HUES48 (cell line): ENCODE measurements at regions not wholly inside any gene's neighbourhood (a gene's known extent, or its start where the extent isn't known, plus 50 kb on each side); places are given as distances from the start of the nearest gene placed in this dataset.
"Not testable (repeated sequence)": the region's sequence is repeated elsewhere in the genome, so short reads cannot be mapped to it uniquely, and the experiment has no call there.

Source experiments
- H3K27ac ChIP-seq: one replicate; pipeline ENCODE4 v1.7.0; 2013; ENCODE audit warnings: low read depth, low read length, inconsistent platforms
- H3K27me3 ChIP-seq: 2 replicates; pipeline ENCODE4 v1.6.1; 2013; ENCODE audit warnings: mild to moderate bottlenecking, low read length; ENCODE audit not compliant: control insufficient read depth, insufficient read depth
- H3K36me3 ChIP-seq: 2 replicates; pipeline ENCODE4 v1.6.1; 2013; ENCODE audit warnings: low read length; ENCODE audit not compliant: control insufficient read depth, insufficient read depth
- H3K4me1 ChIP-seq: 2 replicates; pipeline ENCODE4 v1.6.1; 2013; ENCODE audit warnings: mild to moderate bottlenecking, low read length; ENCODE audit not compliant: control insufficient read depth, insufficient read depth
- H3K4me3 ChIP-seq: 2 replicates; pipeline ENCODE4 v1.5.1; 2013; ENCODE audit warnings: mild to moderate bottlenecking, low read depth, low read length
- H3K9ac ChIP-seq: 2 replicates; pipeline ENCODE4 v1.6.1; 2013; ENCODE audit warnings: mild to moderate bottlenecking, low read depth, low read length, moderate library complexity
- H3K9me3 ChIP-seq: 2 replicates; pipeline ENCODE4 v1.6.1; 2013; ENCODE audit warnings: low read length; ENCODE audit not compliant: control insufficient read depth, insufficient read depth

DNA sequence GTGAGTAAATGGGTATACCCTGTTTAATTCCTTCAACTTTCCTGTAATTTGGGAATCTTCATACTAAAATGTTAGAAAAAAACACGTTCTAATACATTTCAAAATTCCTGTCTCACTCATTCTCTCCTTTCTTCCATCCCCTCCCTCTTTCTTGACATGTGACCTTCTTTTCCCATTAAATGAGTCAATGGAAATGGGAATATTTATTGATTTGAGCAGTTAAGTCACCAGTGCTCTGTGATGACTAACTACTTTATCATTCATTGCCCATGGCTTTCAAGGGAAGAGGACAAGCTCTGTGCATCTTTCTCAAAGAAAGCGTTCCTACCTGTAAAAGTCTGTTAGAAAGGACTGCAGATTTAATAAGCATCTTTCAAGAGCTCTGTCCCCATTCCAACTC is 144.4 kb upstream of the MAP3K1 start:
- Histone ChIP-seq H3K27ac (peak overlapping the region; percentile 45), H3K4me1 (peaks cover 32% of the 10 kb centered on the region), H3K9ac (no peak overlapping the region), H3K36me3 (no peaks in the 10 kb centered on the region), H3K27me3 (peaks cover 10% of the 10 kb centered on the region), H3K9me3 (no peaks in the 10 kb centered on the region), H3K4me3 (no peak overlapping the region)

GRCh38 chr5:56669534-56670483 is 145.5 kb upstream of the MAP3K1 start:
- 0 out of 2 replicates have a peak overlapping the region, but pooled peaks have one; percentile 6 for H3K4me3 ChIP-seq
- no peaks in the 10 kb centered on the region for H3K36me3 ChIP-seq
- H3K27ac ChIP-seq: peak overlapping the region; percentile 69
- H3K9ac ChIP-seq: no peak overlapping the region
- peaks cover 32% of the 10 kb centered on the region for H3K4me1 ChIP-seq
- H3K9me3 ChIP-seq: no peaks in the 10 kb centered on the region
- H3K27me3 ChIP-seq: peaks cover 10% of the 10 kb centered on the region

- peaks cover 10% of the 10 kb centered on the region for H3K27me3 ChIP-seq
- H3K9me3 ChIP-seq: no peaks in the 10 kb centered on the region
- no peak overlapping the region for H3K4me3 ChIP-seq
- no peak overlapping the region for H3K9ac ChIP-seq
- H3K4me1 ChIP-seq: peaks cover 32% of the 10 kb centered on the region
- no peak overlapping the region for H3K27ac ChIP-seq
- H3K36me3 ChIP-seq: no peaks in the 10 kb centered on the region
Measured at GRCh38 chr5:56668996-56669395, 146.4 kb upstream of the MAP3K1 start.

GRCh38 chr5:56667692-56668091 is 147.7 kb upstream of the MAP3K1 start:
- Histone ChIP-seq H3K4me1 (peaks cover 44% of the 10 kb centered on the region), H3K27me3 (peaks cover 6% of the 10 kb centered on the region; the same call in 1 of the 2 replicates), H3K36me3 (no peaks in the 10 kb centered on the region), H3K27ac (no peak overlapping the region), H3K9me3 (no peaks in the 10 kb centered on the region), H3K4me3 (no peak overlapping the region), H3K9ac (no peak overlapping the region)

DNA sequence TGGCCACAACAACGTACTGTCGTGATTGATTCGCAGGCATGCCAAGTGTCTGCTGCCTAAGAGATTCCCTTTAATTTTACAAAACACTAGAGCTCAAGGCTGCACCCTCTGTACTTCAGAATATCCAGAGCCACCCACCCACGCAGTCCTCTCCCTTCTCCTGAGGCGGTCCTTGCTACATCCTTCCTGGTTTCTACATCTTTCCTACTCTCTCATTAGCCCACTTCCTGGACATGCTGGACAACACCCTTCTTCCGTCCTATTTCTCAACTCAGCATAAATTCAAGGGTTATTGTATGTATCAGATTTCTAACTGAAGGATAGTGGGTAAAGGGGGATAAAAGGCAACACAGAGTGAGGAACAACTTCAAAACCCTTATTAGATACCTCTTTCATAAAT is 148.4 kb upstream of the MAP3K1 start:
- H3K4me3 ChIP-seq: no peak overlapping the region
- no peaks in the 10 kb centered on the region for H3K36me3 ChIP-seq
- H3K27me3 ChIP-seq: peaks cover 6% of the 10 kb centered on the region; the same call in 1 of the 2 replicates
- no peak overlapping the region for H3K9ac ChIP-seq
- no peak overlapping the region for H3K27ac ChIP-seq
- peaks cover 47% of the 10 kb centered on the region for H3K4me1 ChIP-seq
- no peaks in the 10 kb centered on the region for H3K9me3 ChIP-seq

DNA sequence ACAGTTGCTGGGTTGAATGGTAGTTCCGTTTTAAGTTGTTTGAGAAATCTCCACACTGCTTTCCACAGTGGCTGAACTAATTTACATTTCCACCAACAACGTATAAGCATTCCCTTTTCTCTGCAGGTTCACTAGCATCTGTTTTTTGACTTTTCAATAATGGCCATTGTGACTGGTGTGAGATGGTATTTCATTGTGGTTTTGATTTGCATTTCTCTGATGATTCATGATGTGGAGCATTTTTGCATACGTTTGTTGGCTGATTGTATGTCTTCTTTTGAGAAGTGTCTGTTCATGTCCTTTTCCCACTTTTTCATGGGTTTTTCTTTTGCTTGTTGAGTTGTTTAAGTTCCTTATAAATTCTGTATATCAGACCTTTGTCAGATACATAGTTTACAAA is 150.2 kb upstream of the MAP3K1 start:
- not testable (repeated sequence) for H3K4me3 ChIP-seq, H3K9me3 ChIP-seq, H3K9ac ChIP-seq, H3K36me3 ChIP-seq, H3K27ac ChIP-seq, H3K27me3 ChIP-seq
- peaks cover 29% of the 10 kb centered on the region for H3K4me1 ChIP-seq

DNA sequence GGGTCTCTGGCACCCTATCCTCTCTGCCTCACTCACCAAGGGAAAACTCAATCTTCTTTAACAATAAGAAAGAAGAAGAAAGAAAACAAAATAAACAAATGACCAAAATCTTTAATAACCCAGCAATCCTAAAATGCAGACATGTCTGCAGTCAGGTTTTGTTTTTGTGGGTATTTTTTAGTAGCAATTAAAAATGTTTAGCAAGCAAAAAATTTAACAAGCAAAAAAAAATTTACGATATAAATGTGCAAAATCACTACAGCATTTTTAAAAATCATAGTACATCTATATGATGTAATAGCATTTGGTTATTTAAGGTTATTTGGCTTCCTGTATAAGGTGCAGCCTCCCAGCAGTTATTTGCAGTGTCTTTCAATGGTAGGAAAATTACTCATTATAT is 151.3 kb upstream of the MAP3K1 start:
- Histone ChIP-seq H3K9ac (no peak overlapping the region), H3K4me1 (peaks cover 18% of the 10 kb centered on the region), H3K4me3 (peak overlapping the region; percentile 19; the same call in 1 of the 2 replicates), H3K27me3 (no peaks in the 10 kb centered on the region), H3K9me3 (no peaks in the 10 kb centered on the region), H3K27ac (peak overlapping the region; percentile 30), H3K36me3 (no peaks in the 10 kb centered on the region)

DNA sequence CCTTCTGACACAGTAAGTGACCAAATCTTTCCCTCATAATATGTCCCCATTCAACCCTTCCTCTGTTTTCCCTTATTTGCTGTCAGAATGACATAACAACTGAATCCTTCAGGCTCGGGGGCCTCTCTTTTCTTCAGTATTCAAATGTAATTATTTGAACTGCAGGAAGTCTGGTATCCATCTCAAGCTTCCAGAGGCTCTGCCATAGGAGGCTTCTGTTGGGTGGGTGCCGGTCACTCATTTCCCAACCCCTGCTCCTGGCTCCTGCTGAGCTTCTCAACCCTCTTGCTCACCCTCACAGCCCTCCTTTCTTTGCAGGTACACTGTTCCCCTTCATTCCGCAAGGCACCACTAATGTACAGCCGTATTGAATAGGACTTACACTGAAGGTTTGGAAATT is 151.8 kb upstream of the MAP3K1 start:
- Histone ChIP-seq H3K9ac (no peak overlapping the region), H3K27me3 (no peaks in the 10 kb centered on the region), H3K4me1 (peaks cover 16% of the 10 kb centered on the region), H3K27ac (peak overlapping the region; percentile 30), H3K4me3 (peak overlapping the region; percentile 19; the same call in 1 of the 2 replicates), H3K9me3 (no peaks in the 10 kb centered on the region), H3K36me3 (no peaks in the 10 kb centered on the region)

DNA sequence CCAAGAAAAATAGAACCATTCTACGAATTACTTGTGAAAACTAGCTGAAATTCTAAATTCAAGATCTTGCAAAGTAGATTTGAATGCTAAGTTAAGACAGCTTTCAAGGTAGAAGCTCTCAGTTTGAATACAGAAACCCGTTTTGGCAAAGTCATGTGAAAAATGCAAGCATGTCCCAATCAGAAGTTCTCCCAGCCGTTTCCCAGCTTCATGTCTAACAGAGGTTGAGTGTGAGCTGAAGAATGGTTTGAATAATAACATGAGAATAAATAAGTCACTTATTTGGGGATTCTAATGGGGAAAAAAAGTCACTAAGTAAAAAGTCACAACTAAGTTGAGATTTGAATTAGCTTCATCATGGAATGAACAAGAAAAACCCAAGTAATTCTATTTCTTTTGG is 152.5 kb upstream of the MAP3K1 start:
- Histone ChIP-seq H3K4me3 (peak overlapping the region; percentile 19; the same call in 1 of the 2 replicates), H3K27ac (peak overlapping the region; percentile 30), H3K9me3 (no peaks in the 10 kb centered on the region), H3K4me1 (peaks cover 16% of the 10 kb centered on the region), H3K36me3 (no peaks in the 10 kb centered on the region), H3K27me3 (no peaks in the 10 kb centered on the region), H3K9ac (no peak overlapping the region)

DNA sequence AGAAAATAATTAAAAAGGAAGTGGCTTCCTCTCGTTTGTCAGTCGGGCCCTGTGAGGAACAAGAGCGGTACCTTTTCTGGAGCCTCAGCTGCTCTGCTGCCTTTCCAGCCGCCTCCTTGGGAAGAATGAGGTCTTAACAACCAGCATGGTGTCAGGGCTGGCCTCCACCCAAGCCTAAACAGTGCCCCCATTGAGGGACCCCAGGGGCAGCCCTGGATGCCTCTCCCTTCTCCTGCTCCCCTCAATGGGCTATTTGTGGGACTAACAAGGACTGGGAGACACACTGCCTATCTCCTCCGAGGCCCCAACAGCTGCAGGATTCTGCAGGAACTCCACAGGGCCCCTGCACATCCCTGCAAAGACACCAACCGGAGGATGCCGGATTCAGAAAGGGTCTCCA is 155.4 kb upstream of the MAP3K1 start:
- Histone ChIP-seq H3K9me3 (no peaks in the 10 kb centered on the region), H3K4me1 (peaks cover 16% of the 10 kb centered on the region), H3K36me3 (no peaks in the 10 kb centered on the region), H3K27me3 (no peaks in the 10 kb centered on the region), H3K9ac (no peak overlapping the region), H3K4me3 (no peak overlapping the region), H3K27ac (no peak overlapping the region)

DNA sequence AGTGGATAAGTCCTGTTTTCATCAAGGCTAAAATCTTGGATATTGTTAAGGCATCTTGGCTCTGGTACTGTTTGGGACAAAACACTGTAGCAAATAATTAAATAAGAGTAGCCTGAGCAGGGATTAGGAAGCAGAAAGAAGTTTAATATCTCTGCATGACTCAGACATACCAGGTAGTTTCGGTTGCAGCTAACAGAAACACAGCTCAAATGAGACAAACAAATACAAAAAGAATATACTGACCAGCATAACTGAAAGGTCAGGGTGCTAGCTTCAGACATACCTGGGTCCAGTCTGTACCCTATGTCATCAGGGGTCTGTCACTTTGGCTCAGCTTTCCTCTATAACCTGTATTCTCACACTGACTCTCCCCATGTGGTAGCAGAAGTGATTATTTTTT is 156.4 kb upstream of the MAP3K1 start:
- H3K36me3 ChIP-seq: no peaks in the 10 kb centered on the region
- H3K27ac ChIP-seq: no peak overlapping the region
- no peak overlapping the region for H3K9ac ChIP-seq
- H3K9me3 ChIP-seq: no peaks in the 10 kb centered on the region
- no peak overlapping the region for H3K4me3 ChIP-seq
- peaks cover 16% of the 10 kb centered on the region for H3K4me1 ChIP-seq
- H3K27me3 ChIP-seq: no peaks in the 10 kb centered on the region
